ENCODE measurements at regions not wholly inside any gene's neighbourhood (a gene's known extent, or its start where the extent isn't known, plus 50 kb on each side); places are given as distances from the start of the nearest gene placed in this dataset.

GRCh38 chr2:194020155-194020554, 1636.9 kb upstream of the SLC39A10 start:
- Histone ChIP-seq H3K79me2 (ENCODE audit: insufficient read depth, low read length) (no peaks in the 10 kb centered on the region), H3K27me3 (ENCODE audit: control insufficient read depth in 1 of 2, insufficient read depth in 2 of 2, low read length in 2 of 2) (no peaks in the 10 kb centered on the region), H4K20me1 (ENCODE audit: insufficient read depth, low read length) (no peaks in the 10 kb centered on the region), H3K4me1 (ENCODE audit: insufficient read depth, low read length) (no peaks in the 10 kb centered on the region), H3K9ac (ENCODE audit: insufficient read depth, low read depth, low read length) (no peak overlapping the region), H3K27ac (ENCODE audit: extremely low read length, insufficient read depth, low read length) (no peak overlapping the region), H3K36me3 (replicated peaks in 1 of 2; ENCODE audit: control insufficient read depth in 1 of 2, insufficient read depth in 2 of 2, low read length in 2 of 2) (no peaks in the 10 kb centered on the region), H3K4me2 (ENCODE audit: low read depth, low read length) (no peak overlapping the region), H2AFZ (ENCODE audit: low read length) (no peak overlapping the region), H3K9me3 (ENCODE audit: low read length) (peaks cover 55% of the 10 kb centered on the region), H3K4me3 (replicated peaks in 1 of 3; ENCODE audit: insufficient read depth in 1 of 3, low read depth in 2 of 3, low read length in 3 of 3) (no peak overlapping the region)
- in situ Hi-C loops (cut with HindIII; ENCODE audit: extremely low pct_ligation_motif_present, low pct_unique_long_range_greater_than_20kb) (no loop called here), intact Hi-C loops (cut with micrococcal nuclease; ENCODE audit: unreplicated experiment) (no loop called here)
- DNase-seq (ENCODE audit: low spot score) (no peak), FAIRE-seq (no peak), ATAC-seq (no peak)
- WGBS (ENCODE audit: low lambda C conversion rate), result 67% methylated on average over 20 of the region's 21 CpGs
- ChIA-PET POLR2A (no interaction called here), CTCF (ENCODE audit: low intra/inter-chr PET ratio, low total read pairs) (no interaction called here)
- TF ChIP-seq ZNF567 (CRISPR knock-in tag; IDR thresholded peaks at IDR 0.05; ENCODE audit: borderline replicate concordance) (no peak), SOX13 (IDR thresholded peaks at IDR 0.05) (no peak), SOX13 (CRISPR knock-in tag; conservative IDR thresholded peaks at IDR 0.05 in 1 of 2, IDR thresholded peaks at IDR 0.05 in 1 of 2) (no peak)
- no TSS peak for BruUV-seq (replicated peaks)

- no TSS peak for BruUV-seq (replicated peaks)
- DNase-seq (ENCODE audit: low spot score), result no peak
- no peak for TF ChIP-seq NFIB (CRISPR knock-in tag; IDR thresholded peaks at IDR 0.05; ENCODE audit: borderline replicate concordance)
- no peak for TF ChIP-seq ZC3H4 (CRISPR knock-in tag; IDR thresholded peaks at IDR 0.05; ENCODE audit: borderline replicate concordance)
- no peak for TF ChIP-seq TAF1 (CRISPR knock-in tag; IDR thresholded peaks at IDR 0.05)
- TF ChIP-seq ZMAT5 (CRISPR knock-in tag; IDR thresholded peaks at IDR 0.05; ENCODE audit: borderline replicate concordance, low read depth), result no peak
- TF ChIP-seq MAZ (IDR thresholded peaks at IDR 0.05; ENCODE audit: borderline replicate concordance, low read depth, low read length), result no peak
- no peak for TF ChIP-seq MAZ (CRISPR knock-in tag; IDR thresholded peaks at IDR 0.05; ENCODE audit: low read depth)
- no peak for FAIRE-seq
- Histone ChIP-seq H3K27me3 (ENCODE audit: control insufficient read depth in 1 of 2, insufficient read depth in 2 of 2, low read length in 2 of 2) (no peaks in the 10 kb centered on the region), H2AFZ (ENCODE audit: low read length) (no peak overlapping the region), H3K9me3 (ENCODE audit: low read length) (peaks cover 35% of the 10 kb centered on the region), H3K9ac (ENCODE audit: insufficient read depth, low read depth, low read length) (no peak overlapping the region), H3K4me2 (ENCODE audit: low read depth, low read length) (no peak overlapping the region), H3K4me3 (replicated peaks in 1 of 3; ENCODE audit: insufficient read depth in 1 of 3, low read depth in 2 of 3, low read length in 3 of 3) (no peak overlapping the region), H3K4me1 (ENCODE audit: insufficient read depth, low read length) (no peaks in the 10 kb centered on the region), H3K27ac (ENCODE audit: extremely low read length, insufficient read depth, low read length) (no peak overlapping the region), H4K20me1 (ENCODE audit: insufficient read depth, low read length) (no peaks in the 10 kb centered on the region), H3K79me2 (ENCODE audit: insufficient read depth, low read length) (no peaks in the 10 kb centered on the region), H3K36me3 (replicated peaks in 1 of 2; ENCODE audit: control insufficient read depth in 1 of 2, insufficient read depth in 2 of 2, low read length in 2 of 2) (no peaks in the 10 kb centered on the region)
- CTCF ChIA-PET (ENCODE audit: low intra/inter-chr PET ratio, low total read pairs), result no interaction called here
- in situ Hi-C loops (cut with HindIII; ENCODE audit: extremely low pct_ligation_motif_present, low pct_unique_long_range_greater_than_20kb), result no loop called here
- intact Hi-C loops (cut with micrococcal nuclease; ENCODE audit: unreplicated experiment), result no loop called here
- POLR2A ChIA-PET, result no interaction called here
- no peak for ATAC-seq
Observed at GRCh38 chr2:194015751-194016150, 1641.3 kb upstream of the SLC39A10 start.
